Duodenal mucosa (tissue), 2 donors: ENCODE measurements at regions not wholly inside any gene's neighbourhood (a gene's known extent, or its start where the extent isn't known, plus 50 kb on each side); places are given as distances from the start of the nearest gene placed in this dataset.

Experiments used
- H3K27ac ChIP-seq: one replicate; pipeline ENCODE4 v1.7.0; 2013; ENCODE audit warnings: low read depth, low read length
- H3K27me3 ChIP-seq, 2 donors: one replicate each; pipeline ENCODE4 v1.7.0; 2013; ENCODE audit warnings: low read length in 2 of 2, control low read depth in 1 of 2; ENCODE audit not compliant: insufficient read depth in 2 of 2, control insufficient read depth in 1 of 2
- H3K36me3 ChIP-seq, 2 donors: one replicate each; pipeline ENCODE4 v1.7.0; 2013; ENCODE audit warnings: low read length in 2 of 2, control low read depth in 1 of 2; ENCODE audit not compliant: insufficient read depth in 2 of 2, control insufficient read depth in 1 of 2
- H3K4me1 ChIP-seq, 2 donors: one replicate each; pipeline ENCODE4 v1.7.0; 2013; ENCODE audit warnings: low read length in 2 of 2, control low read depth in 1 of 2; ENCODE audit not compliant: insufficient read depth in 2 of 2, control insufficient read depth in 1 of 2
- H3K4me3 ChIP-seq, 2 donors: one replicate each; pipeline ENCODE4 v1.7.0; 2013; ENCODE audit warnings: low read length in 2 of 2, low read depth in 1 of 2
- H3K9ac ChIP-seq, 2 donors: one replicate each; pipeline ENCODE4 v1.7.0; 2013; ENCODE audit warnings: low read length in 2 of 2, low read depth in 1 of 2
- H3K9me3 ChIP-seq, 2 donors: one replicate each; pipeline ENCODE4 v1.7.0; 2013; ENCODE audit warnings: low read length in 2 of 2, control low read depth in 1 of 2; ENCODE audit not compliant: control insufficient read depth in 1 of 2

DNA sequence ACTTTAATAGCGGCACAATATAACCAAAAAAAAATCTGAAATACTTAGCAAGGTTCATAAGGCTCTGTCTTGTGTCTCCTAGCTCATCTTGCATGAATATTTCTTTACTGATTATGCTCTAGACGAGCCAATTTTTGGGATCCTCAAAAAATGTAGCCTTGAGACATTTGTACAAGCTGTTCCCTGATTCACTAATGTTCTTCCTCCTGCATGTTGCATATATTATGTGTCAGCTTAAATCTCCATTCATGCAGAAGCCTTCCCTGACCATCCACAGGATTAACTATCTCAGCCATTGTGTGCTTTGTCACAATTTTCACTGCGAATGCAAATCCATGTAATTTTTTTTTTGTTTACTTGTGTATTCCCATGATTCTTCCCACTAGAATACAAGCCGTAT, 594.0 kb upstream of the VRK2 start:
- Histone ChIP-seq H3K9me3 (no peaks in the 10 kb centered on the region), H3K4me1 (no peaks in the 10 kb centered on the region), H3K27ac (no peak overlapping the region), H3K4me3 (no peak overlapping the region), H3K27me3 (no peaks in the 10 kb centered on the region), H3K9ac (no peak overlapping the region), H3K36me3 (no peaks in the 10 kb centered on the region)

DNA sequence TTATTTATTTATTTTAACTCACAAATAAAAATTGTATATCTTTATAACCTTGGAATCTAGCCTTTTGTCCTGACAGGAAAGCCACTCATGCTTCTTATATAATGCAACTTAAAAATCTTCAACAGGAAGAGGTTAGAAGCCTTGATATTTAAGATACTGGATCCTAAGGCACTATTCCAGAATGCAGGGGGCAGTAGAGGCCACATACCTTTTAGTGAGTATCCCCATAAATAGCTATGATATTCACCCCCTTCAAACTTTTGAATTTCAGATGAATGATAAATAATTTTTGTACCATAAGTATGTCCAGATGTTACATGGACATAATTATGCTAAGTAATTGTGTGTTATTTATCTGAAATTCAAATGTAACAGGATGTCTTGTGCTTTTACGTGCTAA, 592.7 kb upstream of the VRK2 start:
- Histone ChIP-seq H3K9ac (no peak overlapping the region), H3K27me3 (no peaks in the 10 kb centered on the region), H3K27ac (no peak overlapping the region)

DNA sequence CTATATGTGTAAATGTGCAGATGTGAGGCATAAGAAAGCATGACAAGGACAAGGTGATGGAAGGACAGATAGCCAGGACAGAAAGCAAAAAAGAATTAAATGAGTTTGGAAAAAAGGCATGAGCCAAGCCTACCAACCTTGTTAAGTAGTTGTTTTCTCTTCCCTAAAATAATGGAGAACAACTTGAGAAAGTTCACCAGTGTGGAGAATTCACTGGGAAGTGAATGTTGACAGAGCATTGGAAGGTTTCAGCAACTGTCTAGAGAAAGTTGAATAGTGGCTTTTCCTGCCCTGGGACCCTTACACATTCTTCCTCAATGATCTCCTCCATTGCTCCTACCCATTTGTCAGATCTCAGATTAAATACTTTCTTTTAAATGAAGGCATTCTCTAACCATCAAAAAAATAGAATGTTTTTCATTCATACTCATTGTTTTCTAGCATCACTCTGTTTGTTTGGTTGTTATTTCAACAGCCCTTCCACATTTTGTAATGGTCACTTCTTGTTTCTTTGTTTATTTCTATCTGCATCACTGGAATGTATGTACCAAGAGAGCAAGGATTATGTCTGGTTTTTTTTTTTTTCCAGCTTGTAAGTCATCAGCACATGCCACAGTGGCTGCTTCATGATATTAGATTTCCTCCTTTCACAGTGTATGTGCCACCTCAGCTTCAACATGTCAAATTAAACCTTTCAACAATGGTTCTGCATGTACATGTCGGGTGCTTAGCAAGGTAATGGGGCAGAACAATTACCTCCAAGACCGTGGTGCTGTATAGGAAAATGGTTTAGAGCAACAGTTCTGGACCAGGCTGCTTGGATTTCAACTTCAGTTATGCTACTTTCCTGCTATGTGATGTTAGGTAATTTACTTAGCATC, 586.0 kb upstream of the VRK2 start:
- Histone ChIP-seq H3K4me1 (no peaks in the 10 kb centered on the region), H3K9ac (no peak overlapping the region), H3K9me3 (no peaks in the 10 kb centered on the region), H3K4me3 (no peak overlapping the region), H3K27me3 (no peaks in the 10 kb centered on the region), H3K27ac (no peak overlapping the region), H3K36me3 (no peaks in the 10 kb centered on the region)

More for the DNA sequence above, 592.7 kb upstream of the VRK2 start:
- Histone ChIP-seq H3K4me1 (no peaks in the 10 kb centered on the region), H3K9me3 (no peaks in the 10 kb centered on the region), H3K4me3 (no peak overlapping the region), H3K36me3 (no peaks in the 10 kb centered on the region)

DNA sequence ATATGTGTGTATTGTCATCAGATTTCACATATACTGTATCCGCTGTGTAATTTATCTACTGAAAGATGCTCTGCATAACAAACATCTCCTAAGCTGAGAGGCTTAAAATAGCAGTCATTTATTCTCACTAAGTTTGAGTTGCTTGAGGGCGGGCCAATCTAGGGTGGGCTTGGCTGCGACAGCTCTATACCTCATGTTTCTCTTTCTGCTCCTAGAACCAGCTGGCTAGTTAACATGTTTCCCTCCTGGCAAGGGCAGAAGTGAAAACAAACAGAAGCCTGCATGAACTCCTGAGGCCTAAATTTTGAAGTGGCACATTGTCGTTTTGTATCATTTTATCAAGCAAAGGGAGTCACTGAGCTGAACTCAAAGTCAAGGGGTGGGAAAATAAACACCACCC, 585.0 kb upstream of the VRK2 start:
- H3K27ac ChIP-seq, result no peak overlapping the region
- no peaks in the 10 kb centered on the region for H3K9me3 ChIP-seq
- H3K4me1 ChIP-seq, result no peaks in the 10 kb centered on the region
- H3K27me3 ChIP-seq, result no peaks in the 10 kb centered on the region
- no peak overlapping the region for H3K4me3 ChIP-seq
- H3K9ac ChIP-seq, result no peak overlapping the region
- no peaks in the 10 kb centered on the region for H3K36me3 ChIP-seq

DNA sequence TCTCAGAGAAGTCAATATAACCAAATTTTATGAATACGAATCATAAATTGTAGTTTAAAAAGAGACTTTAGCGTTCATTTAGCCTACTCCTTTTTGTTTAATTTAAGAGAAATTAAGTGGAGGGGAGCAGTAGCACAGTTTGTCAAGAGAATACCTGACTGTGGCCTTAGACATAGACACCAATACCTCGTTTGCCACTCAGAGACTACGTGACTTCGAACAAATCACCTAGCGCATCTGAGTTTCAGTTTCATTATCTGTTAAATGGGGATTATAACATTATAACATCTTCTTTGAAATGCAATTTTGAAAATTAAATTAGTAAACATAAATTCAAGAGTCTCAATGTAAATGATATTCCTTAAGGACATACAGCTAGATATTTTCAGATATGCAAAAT, 581.5 kb upstream of the VRK2 start:
- Histone ChIP-seq H3K36me3 (no peaks in the 10 kb centered on the region), H3K4me1 (no peaks in the 10 kb centered on the region), H3K9me3 (no peaks in the 10 kb centered on the region), H3K27me3 (no peaks in the 10 kb centered on the region), H3K4me3 (no peak overlapping the region), H3K9ac (no peak overlapping the region), H3K27ac (no peak overlapping the region)

DNA sequence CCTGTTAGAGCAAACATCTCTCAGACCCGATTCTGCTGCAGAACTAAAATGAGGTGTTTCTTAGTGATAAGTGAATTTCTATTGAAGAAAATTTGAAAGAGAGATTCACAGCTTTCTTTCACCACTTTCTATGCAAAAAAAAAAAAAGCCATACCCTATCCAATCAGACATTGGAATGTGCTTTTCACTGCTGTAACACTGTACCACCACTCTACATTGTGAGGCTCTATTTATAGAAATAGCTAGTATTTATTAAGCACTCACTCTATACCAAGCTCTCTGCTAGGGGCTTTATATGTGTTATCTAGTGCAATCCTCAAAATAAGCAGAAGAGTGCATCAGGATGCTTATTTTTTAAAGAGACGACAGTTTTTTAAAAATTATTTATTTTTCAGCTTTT, 580.6 kb upstream of the VRK2 start:
- Histone ChIP-seq H3K4me3 (no peak overlapping the region), H3K9me3 (no peaks in the 10 kb centered on the region), H3K27ac (no peak overlapping the region), H3K27me3 (no peaks in the 10 kb centered on the region), H3K36me3 (no peaks in the 10 kb centered on the region), H3K9ac (no peak overlapping the region), H3K4me1 (no peaks in the 10 kb centered on the region)

DNA sequence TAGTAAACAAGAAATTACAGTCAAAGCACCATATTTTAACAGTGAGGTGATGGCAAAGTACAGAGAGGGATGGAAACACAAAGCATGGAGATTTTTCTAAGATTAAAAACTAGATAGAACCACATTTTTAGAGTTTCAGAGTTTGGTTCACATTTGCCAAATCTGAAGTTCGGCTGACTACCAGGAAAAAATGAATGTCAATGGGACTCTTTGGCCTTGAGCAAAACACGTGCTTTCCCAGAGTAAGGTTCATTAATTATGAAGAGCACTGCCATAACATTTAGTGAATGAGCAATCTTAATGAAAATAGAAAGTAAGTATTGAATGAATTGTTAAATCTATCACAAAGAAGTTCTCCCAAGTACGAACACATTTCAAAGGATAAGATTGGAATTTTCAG, 571.2 kb upstream of the VRK2 start:
- Histone ChIP-seq H3K4me3 (no peak overlapping the region), H3K27ac (no peak overlapping the region), H3K27me3 (no peaks in the 10 kb centered on the region), H3K9ac (no peak overlapping the region), H3K4me1 (no peaks in the 10 kb centered on the region), H3K9me3 (no peaks in the 10 kb centered on the region), H3K36me3 (no peaks in the 10 kb centered on the region)

DNA sequence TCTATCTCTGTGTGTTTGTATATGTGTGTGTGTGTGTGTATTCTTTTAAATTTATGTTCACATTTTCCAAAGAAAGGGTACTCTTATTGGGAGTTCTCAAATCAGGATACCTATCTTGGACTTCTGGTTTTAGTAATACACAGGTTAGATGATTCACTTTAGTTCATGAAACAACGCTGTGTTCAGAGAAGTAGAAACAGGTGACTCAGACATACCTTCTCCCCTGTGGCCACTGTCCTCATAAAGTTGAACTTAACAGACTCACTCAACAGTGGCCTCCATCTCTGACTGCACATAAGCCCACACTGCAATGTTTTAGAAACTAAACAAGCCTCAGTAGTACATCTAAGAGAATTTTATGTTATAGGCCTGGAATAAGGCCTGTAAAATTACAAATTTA, 566.6 kb upstream of the VRK2 start:
- no peaks in the 10 kb centered on the region for H3K36me3 ChIP-seq
- no peak overlapping the region for H3K9ac ChIP-seq
- no peaks in the 10 kb centered on the region for H3K4me1 ChIP-seq
- no peaks in the 10 kb centered on the region for H3K27me3 ChIP-seq
- no peak overlapping the region for H3K27ac ChIP-seq
- no peak overlapping the region for H3K4me3 ChIP-seq
- H3K9me3 ChIP-seq, result no peaks in the 10 kb centered on the region

DNA sequence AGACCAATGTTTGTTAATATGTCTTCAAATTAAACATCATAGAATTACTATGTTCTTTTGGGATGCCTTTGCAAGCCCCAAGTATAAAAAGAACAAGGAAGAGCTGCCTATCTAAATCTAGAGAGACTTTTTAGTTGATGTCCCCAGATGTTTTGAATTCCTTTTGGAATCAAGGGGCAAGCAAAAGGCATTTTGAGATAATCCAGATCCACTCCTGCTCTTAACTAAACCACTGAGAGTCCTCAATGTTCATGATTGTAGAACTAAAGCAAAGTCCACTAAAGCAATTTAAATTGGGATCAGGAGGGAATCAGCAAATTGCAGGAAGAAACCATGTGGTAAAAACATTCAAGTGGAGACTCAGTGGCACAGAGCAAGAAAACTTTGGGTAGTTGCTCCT, 558.5 kb upstream of the VRK2 start:
- Histone ChIP-seq H3K4me1 (no peaks in the 10 kb centered on the region), H3K27ac (no peak overlapping the region), H3K4me3 (no peak overlapping the region), H3K36me3 (no peaks in the 10 kb centered on the region), H3K9me3 (no peaks in the 10 kb centered on the region), H3K27me3 (no peaks in the 10 kb centered on the region), H3K9ac (no peak overlapping the region)

DNA sequence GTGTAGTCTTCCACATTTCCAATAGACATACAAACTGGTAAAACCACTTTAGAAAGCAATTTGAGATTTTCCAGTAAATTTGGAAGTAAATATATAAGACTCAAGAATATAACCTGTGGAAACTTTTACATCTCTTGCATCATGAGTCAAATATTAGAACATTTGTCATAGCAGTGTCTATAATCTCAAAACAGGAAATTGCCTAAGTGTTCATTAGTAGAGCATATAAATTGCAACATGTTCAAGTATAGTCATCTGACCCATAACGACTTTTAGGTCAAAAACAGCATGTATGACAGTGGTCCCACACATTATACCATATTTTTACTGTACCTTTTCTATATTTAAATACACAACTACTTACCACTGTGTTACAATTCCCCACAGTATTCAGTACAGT, 555.9 kb upstream of the VRK2 start:
- H3K9ac ChIP-seq, result no peak overlapping the region
- no peak overlapping the region for H3K4me3 ChIP-seq
- no peak overlapping the region for H3K27ac ChIP-seq
- H3K27me3 ChIP-seq, result no peaks in the 10 kb centered on the region
- H3K9me3 ChIP-seq, result no peaks in the 10 kb centered on the region
- no peaks in the 10 kb centered on the region for H3K36me3 ChIP-seq
- H3K4me1 ChIP-seq, result no peaks in the 10 kb centered on the region
